Adrenal gland (tissue), 9 donors: ENCODE measurements at regions not wholly inside any gene's neighbourhood (a gene's known extent, or its start where the extent isn't known, plus 50 kb on each side); places are given as distances from the start of the nearest gene placed in this dataset.

Source experiments
- DNase-seq, 7 donors: peaks; one replicate each; pipeline ENCODE4 v3.0.0-alpha.2; 2019 to 2020
- H3K27ac ChIP-seq, 5 donors: fragments of 200-600 bp; sonication (generic) in 4 of 5; 1 replicate in 3 of 5; 2 replicates in 2 of 5; pipeline versions ENCODE4 v1.5.1 to v1.8.0; 2016 to 2020; ENCODE audit warnings: mild to moderate bottlenecking in 1 of 5
- H3K27me3 ChIP-seq: fragments of 200-600 bp; 2 replicates; pipeline ENCODE4 v1.8.0; 2021
- H3K36me3 ChIP-seq, 2 donors: fragments of 200-600 bp; replicated peaks in 1 of 2; 1 replicate in 1 of 2; 2 replicates in 1 of 2; pipeline versions ENCODE4 v1.5.1 to v1.8.0; 2018 to 2022
- H3K4me1 ChIP-seq, 2 donors: fragments of 200-600 bp; replicated peaks in 1 of 2; 1 replicate in 1 of 2; 2 replicates in 1 of 2; pipeline versions ENCODE4 v1.5.1 to v1.8.0; 2018 to 2021
- H3K4me3 ChIP-seq, 4 donors: fragments of 200-600 bp; sonication (generic) in 3 of 4; one replicate each; pipeline ENCODE4 v1.5.1; 2016 to 2018
- H3K9me3 ChIP-seq, 3 donors: fragments of 200-600 bp; sonication (generic) in 1 of 3; replicated peaks in 1 of 3; 1 replicate in 2 of 3; 2 replicates in 1 of 3; pipeline versions ENCODE4 v1.5.1 to v1.8.0; 2016 to 2021
- POLR2A ChIP-seq, 2 donors: fragments of 450-650 bp; IDR thresholded peaks; one replicate each; pipeline ENCODE4 v1.6.1; 2017; ENCODE audit warnings: antibody characterized with exemption in 2 of 2, mild to moderate bottlenecking in 2 of 2, moderate library complexity in 1 of 2
- WGBS, 4 donors: extraction: QIAGEN DNeasy Blood & Tissue Kit in 2 of 4; methylation state at CpG; one replicate each; pipeline versions ENCODE4 v1.1.5 to v1.1.7; 2013 to 2017; 5-methylcytosine and 5-hydroxymethylcytosine counted together
- intact Hi-C, 2 donors: fragments of 100-400 bp; cut with DNase I; formaldehyde crosslinking; loops; one replicate each; pipeline versions ENCODE4 v1.14.1 to v1.15.0; 2022 to 2023
- TF ChIP-seq, protein P1 (sequence below), 6 experiments: fragments of 450-650 bp in 4 of 6; fragments of 200-600 bp in 2 of 6; sonication (generic) in 1 of 6; IDR thresholded peaks; 1 replicate in 5 of 6; 2 replicates in 1 of 6; pipeline versions ENCODE4 v1.5.1 to v1.8.0; 2016 to 2021; ENCODE audit warnings: antibody characterized with exemption in 6 of 6, mild to moderate bottlenecking in 2 of 6, moderate library complexity in 1 of 6
- donor health status: healthy with polysubstance abuse.
- donor health status: Bipolar disorder and iron deficiency.
- donor health status: DM: yes; HTN: yes; CAD: no.
- donor health status: DM: no; HTN: no; CAD: no.
- donor health status: DM: no; HTN: no; CAD: no.

DNA sequence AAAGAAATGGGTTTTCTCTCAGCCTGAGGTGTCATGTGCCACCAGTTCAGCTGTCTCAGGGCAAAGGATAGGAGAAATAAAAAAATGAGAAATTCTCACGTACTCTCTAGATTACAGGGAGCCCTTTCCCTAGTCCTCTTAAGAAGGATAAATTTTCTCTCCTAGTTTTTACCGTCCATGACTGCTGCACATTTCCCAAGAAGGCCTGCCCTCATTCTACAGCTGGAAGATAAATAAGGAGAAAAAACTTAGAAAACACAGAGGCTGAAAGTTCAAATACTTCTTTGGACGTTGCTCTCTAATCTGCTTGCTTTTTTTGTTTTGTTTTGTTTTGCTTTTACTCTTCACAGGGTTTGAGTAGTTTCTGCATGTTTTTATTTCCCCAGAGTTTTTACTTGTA lies 211.9 kb downstream of the DCAF12L2 start:
- no peaks in the 10 kb centered on the region for H3K9me3 ChIP-seq
- no peaks in the 10 kb centered on the region for H3K27me3 ChIP-seq
- TF ChIP-seq, protein P1, sequence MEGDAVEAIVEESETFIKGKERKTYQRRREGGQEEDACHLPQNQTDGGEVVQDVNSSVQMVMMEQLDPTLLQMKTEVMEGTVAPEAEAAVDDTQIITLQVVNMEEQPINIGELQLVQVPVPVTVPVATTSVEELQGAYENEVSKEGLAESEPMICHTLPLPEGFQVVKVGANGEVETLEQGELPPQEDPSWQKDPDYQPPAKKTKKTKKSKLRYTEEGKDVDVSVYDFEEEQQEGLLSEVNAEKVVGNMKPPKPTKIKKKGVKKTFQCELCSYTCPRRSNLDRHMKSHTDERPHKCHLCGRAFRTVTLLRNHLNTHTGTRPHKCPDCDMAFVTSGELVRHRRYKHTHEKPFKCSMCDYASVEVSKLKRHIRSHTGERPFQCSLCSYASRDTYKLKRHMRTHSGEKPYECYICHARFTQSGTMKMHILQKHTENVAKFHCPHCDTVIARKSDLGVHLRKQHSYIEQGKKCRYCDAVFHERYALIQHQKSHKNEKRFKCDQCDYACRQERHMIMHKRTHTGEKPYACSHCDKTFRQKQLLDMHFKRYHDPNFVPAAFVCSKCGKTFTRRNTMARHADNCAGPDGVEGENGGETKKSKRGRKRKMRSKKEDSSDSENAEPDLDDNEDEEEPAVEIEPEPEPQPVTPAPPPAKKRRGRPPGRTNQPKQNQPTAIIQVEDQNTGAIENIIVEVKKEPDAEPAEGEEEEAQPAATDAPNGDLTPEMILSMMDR (IDR thresholded peaks at IDR 0.05) = no peak
- TF ChIP-seq POLR2A (IDR thresholded peaks at IDR 0.05) = no peak
- H3K4me3 ChIP-seq = no peak overlapping the region
- H3K36me3 ChIP-seq = no peaks in the 10 kb centered on the region
- H3K4me1 ChIP-seq = no peaks in the 10 kb centered on the region
- intact Hi-C loops = no loop called here
- WGBS, 4 donors = 25 to 32% (median 30%) methylated on average over 3 of the region's 3 CpGs
- H3K27ac ChIP-seq = no peak overlapping the region
- DNase-seq = no peak

DNA sequence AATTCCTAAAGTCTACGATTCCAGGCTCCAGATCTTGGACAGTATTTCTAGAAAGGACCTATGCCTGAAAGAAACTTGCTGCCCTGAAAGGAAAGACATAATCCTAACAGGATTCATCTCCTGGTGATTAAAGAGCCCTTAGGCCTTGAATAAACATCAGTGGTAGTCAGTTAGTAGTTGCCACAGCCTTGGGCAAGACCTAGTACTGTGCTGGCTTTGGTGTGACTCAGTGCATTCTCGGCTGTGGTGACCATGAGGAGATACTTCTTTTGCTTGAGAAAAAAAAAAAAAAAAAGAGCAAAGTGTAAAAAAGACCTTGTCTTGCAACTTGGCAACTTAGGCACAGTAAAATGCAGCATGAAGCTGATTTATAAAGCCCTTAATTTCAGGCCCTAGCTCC lies 188.2 kb downstream of the DCAF12L2 start:
- no peaks in the 10 kb centered on the region for H3K27me3 ChIP-seq
- no peak for DNase-seq
- H3K4me3 ChIP-seq = no peak overlapping the region
- H3K9me3 ChIP-seq = no peaks in the 10 kb centered on the region
- no peaks in the 10 kb centered on the region for H3K4me1 ChIP-seq
- TF ChIP-seq, protein P1 (IDR thresholded peaks at IDR 0.05) = no peak
- no peak for TF ChIP-seq POLR2A (IDR thresholded peaks at IDR 0.05)
- intact Hi-C loops = no loop called here
- WGBS, 4 donors = 45 to 60% (median 51%) methylated on average over 2 of the region's 2 CpGs
- no peak overlapping the region for H3K27ac ChIP-seq
- no peaks in the 10 kb centered on the region for H3K36me3 ChIP-seq

DNA sequence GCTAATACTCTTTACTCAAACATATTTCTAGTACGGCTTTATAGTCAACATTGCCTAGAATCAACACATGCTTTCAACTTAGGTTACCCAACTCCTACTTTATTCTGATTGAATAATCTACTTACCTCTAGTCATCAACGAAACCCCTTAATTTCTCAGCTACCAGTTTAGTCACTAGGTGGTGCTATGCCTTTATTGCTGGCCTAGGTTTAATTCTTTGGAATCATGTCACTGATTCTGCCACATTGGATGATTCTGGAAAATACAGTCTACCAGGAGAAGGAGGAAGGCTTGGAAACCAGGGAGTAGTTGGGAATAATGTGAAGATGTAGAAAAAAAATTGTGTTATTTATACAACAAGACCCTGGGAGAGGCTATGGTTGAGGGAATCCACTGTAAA lies 167.7 kb downstream of the DCAF12L2 start:
- intact Hi-C loops = no loop called here
- Histone ChIP-seq H3K4me1 (no peaks in the 10 kb centered on the region), H3K4me3 (no peak overlapping the region), H3K27me3 (no peaks in the 10 kb centered on the region), H3K27ac (no peak overlapping the region), H3K9me3 (no peaks in the 10 kb centered on the region), H3K36me3 (no peaks in the 10 kb centered on the region)
- no peak for DNase-seq
- WGBS, 4 donors = 0 to 25% (median 3%) methylated on average over 2 of the region's 2 CpGs
- TF ChIP-seq, protein P1 (IDR thresholded peaks at IDR 0.05) = peak in 2 of 6 experiments; percentile 24 to 38
- TF ChIP-seq POLR2A (IDR thresholded peaks at IDR 0.05) = no peak

DNA sequence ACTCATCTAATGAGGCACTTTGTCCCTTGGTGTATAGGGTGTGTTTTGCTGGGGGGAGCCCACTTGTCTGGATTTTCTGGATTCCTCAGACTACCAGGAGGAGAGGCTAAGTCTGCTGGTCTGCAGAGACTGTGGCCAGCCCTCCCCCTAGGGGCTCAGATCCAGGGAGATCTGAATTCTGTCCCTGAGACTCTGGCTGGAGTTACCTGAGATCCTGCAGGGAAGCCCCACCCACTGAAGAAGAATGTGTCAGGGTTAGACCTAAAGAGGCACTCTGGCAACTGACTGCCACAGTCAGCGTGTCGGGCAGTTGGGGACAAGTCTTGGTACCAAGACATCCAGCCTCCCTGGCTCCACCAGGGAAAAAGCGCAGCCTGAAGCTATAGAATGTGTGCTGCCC lies 138.9 kb downstream of the DCAF12L2 start:
- DNase-seq = no peak
- no peak overlapping the region for H3K4me3 ChIP-seq
- H3K9me3 ChIP-seq = no peaks in the 10 kb centered on the region
- no peaks in the 10 kb centered on the region for H3K4me1 ChIP-seq
- intact Hi-C loops = no loop called here
- no peaks in the 10 kb centered on the region for H3K36me3 ChIP-seq
- TF ChIP-seq, protein P1 (IDR thresholded peaks at IDR 0.05) = no peak
- no peak for TF ChIP-seq POLR2A (IDR thresholded peaks at IDR 0.05)
- 73 to 88% methylated on average over 3 of the region's 3 CpGs; no CpG with 5 or more reads in 2 of the 4 donors for WGBS, 4 donors
- H3K27me3 ChIP-seq = no peaks in the 10 kb centered on the region
- H3K27ac ChIP-seq = no peak overlapping the region
